Heart left ventricle (tissue), 16 donors: ENCODE measurements at regions not wholly inside any gene's neighbourhood (a gene's known extent, or its start where the extent isn't known, plus 50 kb on each side); places are given as distances from the start of the nearest gene placed in this dataset.

Experiments used
- ATAC-seq, 4 donors: fragments of 200-7000 bp; cut with Tn5 transposase; one replicate each; pipeline ENCODE4 v1.9.1; 2020 to 2022; ENCODE audit warnings: moderate library complexity in 4 of 4, mild to moderate bottlenecking in 3 of 4, moderate number of reproducible peaks in 1 of 4
- DNase-seq, 5 donors: peaks; one replicate each; pipeline ENCODE4 v3.0.0-alpha.2; 2020
- H3K27ac ChIP-seq, 12 donors: fragments of 200-600 bp; sonication (generic) in 4 of 12; one replicate each; pipeline versions ENCODE4 v1.5.0 to v1.8.0; 2016 to 2022; ENCODE audit warnings: mild to moderate bottlenecking in 2 of 12
- H3K27me3 ChIP-seq, 9 donors: fragments of 200-600 bp; sonication (generic) in 2 of 9; one replicate each; pipeline versions ENCODE4 v1.5.1 to v1.8.0; 2016 to 2022; ENCODE audit warnings: mild to moderate bottlenecking in 3 of 9
- H3K36me3 ChIP-seq, 9 donors: fragments of 200-600 bp; sonication (generic) in 2 of 9; one replicate each; pipeline versions ENCODE4 v1.5.0 to v1.8.0; 2018 to 2022; ENCODE audit warnings: mild to moderate bottlenecking in 2 of 9
- H3K4me1 ChIP-seq, 12 donors: fragments of 200-600 bp; sonication (generic) in 4 of 12; one replicate each; pipeline versions ENCODE4 v1.5.0 to v1.8.0; 2016 to 2022; ENCODE audit warnings: mild to moderate bottlenecking in 3 of 12
- H3K4me3 ChIP-seq, 12 donors: fragments of 200-600 bp; sonication (generic) in 4 of 12; one replicate each; pipeline versions ENCODE4 v1.5.0 to v1.8.0; 2017 to 2022; ENCODE audit warnings: mild to moderate bottlenecking in 9 of 12, moderate library complexity in 4 of 12
- H3K9me3 ChIP-seq, 12 donors: fragments of 200-600 bp; sonication (generic) in 4 of 12; one replicate each; pipeline versions ENCODE4 v1.5.0 to v1.8.0; 2016 to 2022; ENCODE audit warnings: mild to moderate bottlenecking in 1 of 12
- POLR2A ChIP-seq, 2 donors: fragments of 450-650 bp; IDR thresholded peaks; one replicate each; pipeline ENCODE4 v1.6.1; 2017; ENCODE audit warnings: antibody characterized with exemption in 2 of 2, mild to moderate bottlenecking in 2 of 2, moderate library complexity in 2 of 2
- WGBS, 4 donors: extraction: QIAGEN DNeasy Blood & Tissue Kit in 2 of 4; methylation state at CpG; one replicate each; pipeline versions ENCODE4 v1.1.5 to v1.1.7; 2013 to 2018; 5-methylcytosine and 5-hydroxymethylcytosine counted together
- intact Hi-C, 10 donors: fragments of 100-400 bp; cut with DNase I; formaldehyde crosslinking; loops; one replicate each; pipeline versions ENCODE4 v1.11.1 to v1.14.2; 2022
- TF ChIP-seq, protein P1 (sequence below), 12 donors: fragments of 200-600 bp; sonication (generic) in 4 of 12; IDR thresholded peaks; one replicate each; pipeline versions ENCODE4 v1.5.0 to v1.8.0; 2018 to 2022; ENCODE audit warnings: antibody characterized with exemption in 12 of 12, mild to moderate bottlenecking in 5 of 12
- donor health status: ischemic (EF 13 %, LVEDD 7.1; RV severe dilation, severe dysfunction).
- donor health status: healthy with polysubstance abuse.
- donor health status: DM: no; HTN: yes; CAD: no.
- donor health status: DM: no; HTN: no; CAD: no.
- donor health status: ischemic (EF 25% LVEDD 6.9; RV normal size, moderate dysfunction).
- donor health status: ischemic (EF 25% LVEDD 5.7; RV mildly dilated, moderate dysfunction).
- donor health status: healthy.
- donor health status: DM: yes; HTN: yes; CAD: no.
- donor health status: ischemic (EF 35%, LVEDD 5.7; RV mildly dilated, moderate dysfunction).
- donor health status: nonischemic (EF 11% LVEDD 7.7; RV severe dilation, severe dysfunction).
- donor health status: DM: yes; HTN: yes; CAD: no.
- donor health status: PGD.
- donor health status: ischemic (EF 29% LVEDD 5.4; RV normal size, mild dysfunction).
- donor health status: nonischemic (EF 23%, LVEDD 6.1; RV moderate dilation, normal function).

DNA sequence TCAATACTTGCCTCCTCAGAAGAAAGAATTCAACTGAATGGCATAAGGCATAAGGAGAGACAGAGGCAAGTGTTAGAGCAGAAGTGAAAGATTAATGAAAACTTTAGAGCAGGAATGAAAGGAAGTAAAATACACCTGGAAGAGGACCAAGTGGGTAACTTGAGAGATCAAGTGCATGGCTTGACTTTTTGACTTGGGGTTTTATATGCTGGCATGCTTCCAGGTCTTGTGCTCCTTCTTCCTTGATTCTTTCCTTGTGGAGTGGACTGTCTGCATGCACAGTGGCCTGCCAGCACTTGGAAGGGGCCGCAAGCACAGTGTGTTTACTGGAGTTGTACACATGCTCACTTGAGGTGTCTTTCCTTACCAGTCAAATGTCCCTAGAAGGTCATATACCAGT is 222.1 kb upstream of the UFL1 start:
- WGBS, 4 donors: 81 to 82% (median 82%) methylated on average over 1 of the region's 1 CpG
- no peaks in the 10 kb centered on the region for H3K4me1 ChIP-seq

DNA sequence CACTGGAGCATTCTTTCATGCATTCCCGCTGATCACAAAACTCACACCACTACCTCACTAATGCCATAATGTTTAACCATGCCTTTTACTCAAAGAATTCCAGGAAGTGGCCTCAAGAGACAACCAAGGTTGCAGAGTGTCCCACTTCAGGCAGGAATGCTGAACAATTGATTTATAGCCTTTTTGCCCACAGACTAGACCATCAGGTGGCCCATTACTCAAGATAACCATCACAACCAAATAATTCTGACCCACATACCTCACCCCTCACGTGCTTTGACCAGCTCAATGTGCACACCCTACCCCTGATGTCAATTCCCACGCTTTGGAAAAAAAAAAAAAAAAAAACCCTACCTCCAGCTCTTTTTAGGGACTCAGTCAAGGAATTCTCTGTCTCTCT is 220.6 kb upstream of the UFL1 start:
- Histone ChIP-seq H3K4me1 (no peaks in the 10 kb centered on the region), H3K27me3 (no peaks in the 10 kb centered on the region), H3K36me3 (no peaks in the 10 kb centered on the region), H3K9me3 (peaks cover 0 to 11% (median 0%) of the 10 kb centered on the region in 12 donors), H3K4me3 (no peak overlapping the region), H3K27ac (no peak overlapping the region)
- intact Hi-C loops: no loop called here
- DNase-seq (no peak), ATAC-seq (no peak)
- TF ChIP-seq POLR2A (IDR thresholded peaks at IDR 0.05): no peak
- TF ChIP-seq, protein P1, sequence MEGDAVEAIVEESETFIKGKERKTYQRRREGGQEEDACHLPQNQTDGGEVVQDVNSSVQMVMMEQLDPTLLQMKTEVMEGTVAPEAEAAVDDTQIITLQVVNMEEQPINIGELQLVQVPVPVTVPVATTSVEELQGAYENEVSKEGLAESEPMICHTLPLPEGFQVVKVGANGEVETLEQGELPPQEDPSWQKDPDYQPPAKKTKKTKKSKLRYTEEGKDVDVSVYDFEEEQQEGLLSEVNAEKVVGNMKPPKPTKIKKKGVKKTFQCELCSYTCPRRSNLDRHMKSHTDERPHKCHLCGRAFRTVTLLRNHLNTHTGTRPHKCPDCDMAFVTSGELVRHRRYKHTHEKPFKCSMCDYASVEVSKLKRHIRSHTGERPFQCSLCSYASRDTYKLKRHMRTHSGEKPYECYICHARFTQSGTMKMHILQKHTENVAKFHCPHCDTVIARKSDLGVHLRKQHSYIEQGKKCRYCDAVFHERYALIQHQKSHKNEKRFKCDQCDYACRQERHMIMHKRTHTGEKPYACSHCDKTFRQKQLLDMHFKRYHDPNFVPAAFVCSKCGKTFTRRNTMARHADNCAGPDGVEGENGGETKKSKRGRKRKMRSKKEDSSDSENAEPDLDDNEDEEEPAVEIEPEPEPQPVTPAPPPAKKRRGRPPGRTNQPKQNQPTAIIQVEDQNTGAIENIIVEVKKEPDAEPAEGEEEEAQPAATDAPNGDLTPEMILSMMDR (IDR thresholded peaks at IDR 0.05): no peak
- 52 to 63% (median 55%) methylated on average over 3 of the region's 3 CpGs for WGBS, 4 donors

More for the DNA sequence above, 222.1 kb upstream of the UFL1 start:
- no peak overlapping the region for H3K4me3 ChIP-seq
- DNase-seq: no peak
- no peak overlapping the region for H3K27ac ChIP-seq
- ATAC-seq: no peak
- H3K36me3 ChIP-seq: no peaks in the 10 kb centered on the region
- TF ChIP-seq, protein P1 (IDR thresholded peaks at IDR 0.05): no peak
- TF ChIP-seq POLR2A (IDR thresholded peaks at IDR 0.05): no peak
- intact Hi-C loops: no loop called here
- no peaks in the 10 kb centered on the region for H3K27me3 ChIP-seq
- H3K9me3 ChIP-seq: peaks cover 0 to 11% (median 0%) of the 10 kb centered on the region in 12 donors

DNA sequence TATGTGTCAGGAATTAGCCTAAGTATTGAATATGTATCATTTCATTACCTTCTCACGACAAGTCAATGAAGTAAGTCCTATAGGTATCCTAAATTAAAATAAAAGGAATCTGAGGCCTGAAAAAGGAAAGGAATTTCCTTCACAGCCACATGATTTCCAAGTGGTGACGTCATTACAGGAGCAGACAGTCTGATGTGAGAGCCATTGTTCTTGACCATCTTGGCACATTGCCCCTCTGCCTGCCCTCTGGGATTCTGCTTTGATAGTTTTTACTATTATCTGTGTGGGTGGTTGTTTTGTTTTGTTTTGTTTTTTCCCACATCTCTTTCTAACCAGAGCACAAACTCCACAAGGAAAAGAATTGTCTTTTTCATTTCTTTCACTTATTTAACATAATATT is 219.8 kb upstream of the UFL1 start:
- ATAC-seq (no peak), DNase-seq (no peak)
- 37 to 50% (median 46%) methylated on average over 2 of the region's 2 CpGs for WGBS, 4 donors
- intact Hi-C loops: no loop called here
- peaks cover 0 to 5% (median 0%) of the 10 kb centered on the region in 12 donors for H3K9me3 ChIP-seq
- H3K4me1 ChIP-seq: no peaks in the 10 kb centered on the region
- TF ChIP-seq, protein P1 (IDR thresholded peaks at IDR 0.05): no peak
- no peak for TF ChIP-seq POLR2A (IDR thresholded peaks at IDR 0.05)
- no peak overlapping the region for H3K4me3 ChIP-seq
- no peaks in the 10 kb centered on the region for H3K36me3 ChIP-seq
- no peaks in the 10 kb centered on the region for H3K27me3 ChIP-seq
- H3K27ac ChIP-seq: no peak overlapping the region

DNA sequence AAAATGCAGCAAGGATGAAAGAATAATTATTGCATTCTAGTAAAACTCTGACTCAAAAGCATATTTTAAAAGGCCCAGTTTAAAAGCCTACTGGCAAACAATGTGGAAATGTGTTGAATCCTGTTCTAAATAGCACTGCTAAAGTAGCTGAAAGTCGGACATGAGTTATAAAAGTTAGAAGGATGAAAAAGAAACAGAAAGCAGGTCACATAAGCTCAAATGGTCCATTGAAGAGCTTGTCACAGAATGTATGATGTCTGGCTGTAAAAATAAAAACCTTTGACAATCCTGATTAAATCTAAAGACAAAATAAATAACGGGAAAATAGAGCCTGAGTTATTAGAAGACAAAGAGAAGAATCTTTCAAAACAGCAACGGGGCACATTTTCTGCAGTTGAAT is 218.6 kb upstream of the UFL1 start:
- Histone ChIP-seq H3K9me3 (peaks cover 0 to 5% (median 0%) of the 10 kb centered on the region in 12 donors), H3K4me1 (no peaks in the 10 kb centered on the region), H3K4me3 (no peak overlapping the region), H3K27ac (no peak overlapping the region), H3K36me3 (no peaks in the 10 kb centered on the region), H3K27me3 (no peaks in the 10 kb centered on the region)
- TF ChIP-seq, protein P1 (IDR thresholded peaks at IDR 0.05): no peak
- TF ChIP-seq POLR2A (IDR thresholded peaks at IDR 0.05): no peak
- no peak for ATAC-seq
- WGBS, 4 donors: 60 to 72% (median 70%) methylated on average over 3 of the region's 3 CpGs
- intact Hi-C loops: no loop called here
- no peak for DNase-seq
